ENCODE measurements at regions not wholly inside any gene's neighbourhood (a gene's known extent, or its start where the extent isn't known, plus 50 kb on each side); places are given as distances from the start of the nearest gene placed in this dataset.

- TF ChIP-seq ZFP3 (CRISPR knock-in tag; IDR thresholded peaks at IDR 0.05) (no peak), ZFP30 (CRISPR knock-in tag; IDR thresholded peaks at IDR 0.05) (no peak), ARNTL (CRISPR knock-in tag; IDR thresholded peaks at IDR 0.05; ENCODE audit: borderline replicate concordance, low read depth) (no peak), CREB5 (CRISPR knock-in tag; IDR thresholded peaks at IDR 0.05; ENCODE audit: low read depth) (no peak), ISL1 (CRISPR knock-in tag; IDR thresholded peaks at IDR 0.05) (no peak), PATZ1 (CRISPR knock-in tag; IDR thresholded peaks at IDR 0.05; ENCODE audit: borderline replicate concordance) (no peak), POU6F1 (CRISPR knock-in tag; IDR thresholded peaks at IDR 0.05; ENCODE audit: borderline replicate concordance, low read depth) (no peak), RARB (CRISPR knock-in tag; IDR thresholded peaks at IDR 0.05) (no peak), CSDC2 (CRISPR knock-in tag; IDR thresholded peaks at IDR 0.05) (no peak), ZNF70 (CRISPR knock-in tag; IDR thresholded peaks at IDR 0.05) (no peak)
These were observed 750.9 kb upstream of the B3GALT2 start for GRCh38 chr1:193937308-193937707.
